ENCODE measurements at regions not wholly inside any gene's neighbourhood (a gene's known extent, or its start where the extent isn't known, plus 50 kb on each side); places are given as distances from the start of the nearest gene placed in this dataset.

- intact Hi-C loops (cut with DNase I), result no loop called here
- no peak for DNase-seq
These were observed 86.0 kb upstream of the OTX2 start for GRCh38 chr14:56896231-56896630.

GRCh38 chr14:56895154-56895553 lies 84.9 kb upstream of the OTX2 start:
- H3K27ac ChIP-seq, result no peak overlapping the region
- TF ChIP-seq POLR2A (IDR thresholded peaks at IDR 0.05) (no peak), CTCF (IDR thresholded peaks at IDR 0.05) (no peak)
- intact Hi-C loops (cut with DNase I), result no loop called here
- no peaks in the 10 kb centered on the region for H3K36me3 ChIP-seq
- DNase-seq (no peak), ATAC-seq (no peak)
- H3K4me3 ChIP-seq, result no peak overlapping the region
- no peaks in the 10 kb centered on the region for H3K4me1 ChIP-seq
- H3K27me3 ChIP-seq, result no peaks in the 10 kb centered on the region
- 34% methylated on average over 5 of the region's 5 CpGs for WGBS (ENCODE audit: insufficient coverage, low coverage, low lambda C conversion rate, missing lambda C conversion rate)
- no peaks in the 10 kb centered on the region for H3K9me3 ChIP-seq

More at GRCh38 chr14:56896231-56896630, 86.0 kb upstream of the OTX2 start:
- 25% methylated on average over 2 of the region's 2 CpGs for WGBS (ENCODE audit: insufficient coverage, low coverage, low lambda C conversion rate, missing lambda C conversion rate)
- H3K27me3 ChIP-seq, result no peaks in the 10 kb centered on the region
- no peak overlapping the region for H3K4me3 ChIP-seq
- no peaks in the 10 kb centered on the region for H3K4me1 ChIP-seq
- ATAC-seq, result no peak
- H3K36me3 ChIP-seq, result no peaks in the 10 kb centered on the region
- no peak overlapping the region for H3K27ac ChIP-seq
- H3K9me3 ChIP-seq, result no peaks in the 10 kb centered on the region
- no peak for TF ChIP-seq CTCF (IDR thresholded peaks at IDR 0.05)
- no peak for TF ChIP-seq POLR2A (IDR thresholded peaks at IDR 0.05)

GRCh38 chr14:56894591-56894991 lies 84.3 kb upstream of the OTX2 start:
- TF ChIP-seq CTCF (IDR thresholded peaks at IDR 0.05), result no peak
- Histone ChIP-seq H3K27me3 (no peaks in the 10 kb centered on the region), H3K36me3 (no peaks in the 10 kb centered on the region), H3K4me3 (no peak overlapping the region), H3K9me3 (no peaks in the 10 kb centered on the region), H3K4me1 (no peaks in the 10 kb centered on the region), H3K27ac (no peak overlapping the region)
- intact Hi-C loops (cut with DNase I), result no loop called here
- DNase-seq (no peak), ATAC-seq (no peak)
- whole genome bisulfite sequencing (ENCODE audit: insufficient coverage, low coverage, low lambda C conversion rate, missing lambda C conversion rate), result 65% methylated on average over 3 of the region's 3 CpGs

DNA sequence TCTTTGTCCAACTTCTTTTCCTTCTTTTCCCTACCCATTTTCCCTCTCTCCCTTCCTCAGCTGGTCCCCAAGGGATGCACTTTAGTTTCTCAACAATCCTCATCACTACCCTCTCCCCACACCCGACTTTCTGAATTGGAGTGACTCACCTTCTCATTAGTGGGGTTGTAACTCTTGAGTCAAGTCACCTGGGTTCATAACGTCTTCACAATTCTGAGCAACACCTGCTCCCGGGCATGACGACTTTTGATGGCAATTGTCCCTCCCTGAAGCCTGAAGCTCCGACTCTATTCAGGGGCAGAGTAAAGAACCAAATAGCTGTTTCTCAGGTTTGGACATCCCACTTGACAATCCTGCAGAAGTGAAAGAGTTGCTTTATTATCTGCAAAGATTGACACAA lies 82.7 kb upstream of the OTX2 start:
- DNase-seq (no peak), ATAC-seq (no peak)
- Histone ChIP-seq H3K4me1 (no peaks in the 10 kb centered on the region), H3K27me3 (peaks cover 0 to 2% of the 10 kb centered on the region in 2 donors), H3K4me3 (no peak overlapping the region), H3K36me3 (no peaks in the 10 kb centered on the region), H3K27ac (no peak overlapping the region), H3K9me3 (no peaks in the 10 kb centered on the region)
- TF ChIP-seq CTCF (IDR thresholded peaks at IDR 0.05), result no peak
- TF ChIP-seq POLR2A (IDR thresholded peaks at IDR 0.05), result no peak
- 45% methylated on average over 5 of the region's 5 CpGs for WGBS (ENCODE audit: insufficient coverage, low coverage, low lambda C conversion rate, missing lambda C conversion rate)
- intact Hi-C loops (cut with DNase I), result no loop called here

- ATAC-seq, result no peak
- intact Hi-C loops (cut with DNase I), result no loop called here
- no peaks in the 10 kb centered on the region for H3K9me3 ChIP-seq
- H3K4me1 ChIP-seq, result peaks cover 0 to 3% (median 0%) of the 10 kb centered on the region in 4 donors
- TF ChIP-seq CTCF (IDR thresholded peaks at IDR 0.05), result no peak
- TF ChIP-seq POLR2A (IDR thresholded peaks at IDR 0.05), result no peak
- DNase-seq, result no peak
- H3K4me3 ChIP-seq, result no peak overlapping the region
- no peak overlapping the region for H3K27ac ChIP-seq
- H3K36me3 ChIP-seq, result no peaks in the 10 kb centered on the region
- H3K27me3 ChIP-seq, result peaks cover 0 to 5% of the 10 kb centered on the region in 2 donors
These were observed 80.9 kb upstream of the OTX2 start for GRCh38 chr14:56891226-56891625.

Data from right lobe of liver (tissue), 6 donors.